ENCODE measurements at regions not wholly inside any gene's neighbourhood (a gene's known extent, or its start where the extent isn't known, plus 50 kb on each side); places are given as distances from the start of the nearest gene placed in this dataset.
A peak's percentile ranks its signal among the peaks of the same experiment; 100 is the strongest.
"Not testable (repeated sequence)": the region's sequence is repeated elsewhere in the genome, so short reads cannot be mapped to it uniquely, and the experiment has no call there.

GRCh38 chr10:59434463-59435321 is 72.3 kb upstream of the FAM13C start:
- Mint-ChIP-seq H3K4me3 (no peak overlapping the region), H3K27ac (peak overlapping the region; percentile 66), H3K4me1 (peaks cover 39% of the 10 kb centered on the region), H3K36me3 (no peaks in the 10 kb centered on the region), H3K27me3 (ENCODE audit: low read depth) (no peaks in the 10 kb centered on the region), H3K9me3 (peaks cover 20% of the 10 kb centered on the region)
- no peak for DNase-seq (ENCODE audit: low spot score in 2 of 2, unreplicated experiment in 2 of 2)
- TF ChIP-seq, protein P1, sequence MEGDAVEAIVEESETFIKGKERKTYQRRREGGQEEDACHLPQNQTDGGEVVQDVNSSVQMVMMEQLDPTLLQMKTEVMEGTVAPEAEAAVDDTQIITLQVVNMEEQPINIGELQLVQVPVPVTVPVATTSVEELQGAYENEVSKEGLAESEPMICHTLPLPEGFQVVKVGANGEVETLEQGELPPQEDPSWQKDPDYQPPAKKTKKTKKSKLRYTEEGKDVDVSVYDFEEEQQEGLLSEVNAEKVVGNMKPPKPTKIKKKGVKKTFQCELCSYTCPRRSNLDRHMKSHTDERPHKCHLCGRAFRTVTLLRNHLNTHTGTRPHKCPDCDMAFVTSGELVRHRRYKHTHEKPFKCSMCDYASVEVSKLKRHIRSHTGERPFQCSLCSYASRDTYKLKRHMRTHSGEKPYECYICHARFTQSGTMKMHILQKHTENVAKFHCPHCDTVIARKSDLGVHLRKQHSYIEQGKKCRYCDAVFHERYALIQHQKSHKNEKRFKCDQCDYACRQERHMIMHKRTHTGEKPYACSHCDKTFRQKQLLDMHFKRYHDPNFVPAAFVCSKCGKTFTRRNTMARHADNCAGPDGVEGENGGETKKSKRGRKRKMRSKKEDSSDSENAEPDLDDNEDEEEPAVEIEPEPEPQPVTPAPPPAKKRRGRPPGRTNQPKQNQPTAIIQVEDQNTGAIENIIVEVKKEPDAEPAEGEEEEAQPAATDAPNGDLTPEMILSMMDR (IDR thresholded peaks at IDR 0.05; ENCODE audit: unreplicated experiment) = no peak

DNA sequence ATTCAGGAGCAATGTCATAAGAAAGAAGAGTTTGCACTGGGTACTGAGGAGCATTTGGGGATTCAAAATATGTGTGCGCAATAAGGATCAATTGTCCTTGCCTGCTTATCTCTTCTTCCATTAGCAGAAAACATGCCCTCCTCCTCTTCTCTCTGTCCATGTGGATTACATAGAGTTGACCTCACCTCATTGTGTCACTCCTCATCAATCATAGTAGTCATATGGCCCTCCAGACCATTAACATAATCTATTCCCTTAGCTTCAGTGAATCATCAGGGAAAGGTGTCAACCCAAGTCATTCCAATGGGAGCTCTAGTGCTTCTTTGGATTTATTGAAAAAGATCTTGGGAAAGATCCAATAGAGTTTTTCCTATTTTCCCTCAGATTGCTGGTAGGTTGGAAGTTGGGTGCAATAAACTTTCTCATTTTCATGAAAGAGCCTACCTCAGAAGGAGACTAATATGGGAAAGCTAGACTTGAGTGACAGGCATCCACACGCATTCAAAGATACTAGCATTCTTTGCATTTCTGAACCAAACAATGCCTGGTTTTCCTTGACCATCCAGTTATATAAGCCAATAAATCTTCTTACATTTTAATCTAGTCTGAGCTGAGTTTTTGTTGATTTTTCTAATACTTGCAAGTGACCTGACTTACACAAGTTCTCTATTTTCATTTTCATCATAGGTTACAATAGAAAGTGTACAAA is 71.5 kb upstream of the FAM13C start:
- TF ChIP-seq, protein P1 (IDR thresholded peaks at IDR 0.05; ENCODE audit: unreplicated experiment) = no peak
- no peak overlapping the region for H3K4me3 Mint-ChIP-seq
- no peaks in the 10 kb centered on the region for H3K36me3 Mint-ChIP-seq
- peaks cover 39% of the 10 kb centered on the region for H3K4me1 Mint-ChIP-seq
- H3K9me3 Mint-ChIP-seq = peaks cover 11% of the 10 kb centered on the region
- peak overlapping the region; percentile 27 for H3K27ac Mint-ChIP-seq
- DNase-seq (ENCODE audit: low spot score in 2 of 2, unreplicated experiment in 2 of 2) = no peak
- H3K27me3 Mint-ChIP-seq (ENCODE audit: low read depth) = no peaks in the 10 kb centered on the region

DNA sequence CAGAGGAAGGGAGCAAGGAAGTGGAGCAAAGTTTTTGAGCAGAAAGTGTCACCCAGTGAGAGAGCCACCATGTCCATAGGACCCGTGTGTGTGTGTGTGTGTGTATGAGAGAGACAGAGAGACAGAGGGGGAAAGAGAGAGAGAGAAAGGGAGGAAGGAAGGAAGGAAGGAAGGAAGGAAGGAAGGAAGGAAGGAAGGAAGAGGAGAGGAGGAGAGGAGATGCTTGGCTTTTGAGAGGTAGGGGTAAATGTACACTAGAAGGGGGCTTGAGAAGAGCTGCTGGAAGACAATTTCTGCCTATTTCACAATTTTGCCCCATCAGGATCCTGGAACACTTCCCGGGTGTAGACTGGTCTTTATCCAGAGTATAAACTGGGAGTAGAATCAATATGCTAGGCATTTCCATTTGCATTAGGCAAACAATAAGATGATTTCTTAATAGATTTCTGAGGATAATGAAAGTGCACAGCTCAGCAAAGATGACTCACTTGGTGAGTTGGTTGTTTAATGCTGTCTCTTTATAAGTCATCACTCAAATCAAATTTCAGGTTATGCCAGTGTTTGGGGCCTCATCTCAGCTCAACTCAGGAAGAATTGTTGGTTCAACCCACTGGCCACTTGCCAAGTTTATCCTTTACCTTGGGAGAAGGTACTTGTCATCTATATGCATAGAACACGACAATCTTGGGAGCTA is 70.0 kb upstream of the FAM13C start:
- Mint-ChIP-seq H3K27me3 (ENCODE audit: low read depth) (no peaks in the 10 kb centered on the region), H3K36me3 (no peaks in the 10 kb centered on the region), H3K4me3 (no peak overlapping the region), H3K27ac (no peak overlapping the region), H3K4me1 (peaks cover 39% of the 10 kb centered on the region), H3K9me3 (peaks cover 7% of the 10 kb centered on the region)
- TF ChIP-seq, protein P1 (IDR thresholded peaks at IDR 0.05; ENCODE audit: unreplicated experiment) = no peak
- no peak for DNase-seq (ENCODE audit: low spot score in 2 of 2, unreplicated experiment in 2 of 2)

DNA sequence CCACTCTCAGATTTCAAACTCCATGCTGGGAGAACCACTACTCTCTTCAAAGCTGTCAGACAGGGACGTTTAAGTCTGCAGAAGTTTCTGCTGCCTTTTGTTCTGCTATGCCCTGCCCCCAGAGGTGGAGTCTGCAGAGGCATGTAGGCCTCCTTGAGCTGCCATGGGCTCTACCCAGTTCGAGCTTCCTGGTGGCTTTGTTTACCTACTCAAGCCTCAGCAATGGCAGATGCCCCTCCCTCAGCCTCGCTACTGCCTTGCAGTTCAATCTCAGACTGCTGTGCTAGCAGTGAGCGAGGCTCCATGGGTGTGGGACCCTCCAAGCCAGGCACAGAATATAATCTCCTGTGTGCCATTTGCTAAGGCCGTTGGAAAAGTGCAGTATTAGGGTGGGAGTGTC is 51.4 kb upstream of the FAM13C start:
- H3K4me1 Mint-ChIP-seq; H3K36me3 Mint-ChIP-seq; DNase-seq (ENCODE audit: low spot score in 2 of 2, unreplicated experiment in 2 of 2); H3K27me3 Mint-ChIP-seq (ENCODE audit: low read depth); H3K27ac Mint-ChIP-seq; H3K4me3 Mint-ChIP-seq: not testable (repeated sequence)
- H3K9me3 Mint-ChIP-seq = peaks cover 46% of the 10 kb centered on the region

Measured in mesothelial cell of epicardium (in vitro differentiated cells).